HL-60 (cell line): ENCODE measurements at regions not wholly inside any gene's neighbourhood (a gene's known extent, or its start where the extent isn't known, plus 50 kb on each side); places are given as distances from the start of the nearest gene placed in this dataset.
"Not testable (repeated sequence)": the region's sequence is repeated elsewhere in the genome, so short reads cannot be mapped to it uniquely, and the experiment has no call there.

ENCODE experiments used
- DNase-seq, 2 experiments: peaks; one replicate each; pipeline ENCODE4 v3.0.0-alpha.2; 2010 to 2020; ENCODE audit warnings: low read depth in 1 of 2, low spot score in 1 of 2
- H3K27ac ChIP-seq: fragments of 250-450 bp; sonication (Bioruptor Pico); replicated peaks from 2 replicates; pipeline ENCODE4 v1.5.1; 2020; ENCODE audit warnings: mild to moderate bottlenecking, moderate library complexity
- H3K27me3 ChIP-seq: fragments of 250-450 bp; sonication (Bioruptor Pico); 2 replicates; pipeline ENCODE4 v1.5.1; 2021; ENCODE audit warnings: mild to moderate bottlenecking, moderate library complexity; ENCODE audit not compliant: insufficient read depth, poor library complexity, severe bottlenecking
- H3K4me3 ChIP-seq: replicated peaks from 2 replicates; pipeline ENCODE4 v1.5.1; 2011; ENCODE audit warnings: mild to moderate bottlenecking, control low read depth, low read length; ENCODE audit not compliant: insufficient read depth
- CTCF ChIP-seq: IDR thresholded peaks from one replicate; pipeline ENCODE4 v1.5.1; 2011; ENCODE audit warnings: low read length, control low read depth, inconsistent platforms; ENCODE audit not compliant: insufficient read depth
- GABPA ChIP-seq: IDR thresholded peaks from 2 replicates; pipeline ENCODE4 v1.6.1; 2012; ENCODE audit warnings: low read depth
- POLR2AphosphoS5 ChIP-seq: IDR thresholded peaks from 2 replicates; pipeline ENCODE4 v1.6.1; 2012; ENCODE audit warnings: low read depth
- REST ChIP-seq: IDR thresholded peaks from 2 replicates; pipeline ENCODE4 v1.6.1; 2012; ENCODE audit warnings: low read depth; ENCODE audit not compliant: insufficient replicate concordance
- SPI1 ChIP-seq: IDR thresholded peaks from 2 replicates; pipeline ENCODE4 v1.6.1; 2012; ENCODE audit warnings: low read depth, mild to moderate bottlenecking, borderline replicate concordance

- no peak overlapping the region for H3K27ac ChIP-seq
- no peaks in the 10 kb centered on the region for H3K27me3 ChIP-seq
- TF ChIP-seq REST (no peak), POLR2AphosphoS5 (no peak), CTCF (no peak), SPI1 (no peak), GABPA (no peak)
- DNase-seq, result no peak
- H3K4me3 ChIP-seq, result no peak overlapping the region
These were observed 2140.6 kb downstream of the NCAM2 start for GRCh38 chr21:23138797-23139196.

GRCh38 chr21:23152130-23152529 lies 2153.9 kb downstream of the NCAM2 start:
- Histone ChIP-seq H3K27me3 (no peaks in the 10 kb centered on the region), H3K4me3 (no peak overlapping the region), H3K27ac (no peak overlapping the region)
- DNase-seq, result no peak
- TF ChIP-seq REST (no peak), SPI1 (no peak), GABPA (no peak), POLR2AphosphoS5 (no peak), CTCF (no peak)

- not testable (repeated sequence) for H3K27ac ChIP-seq, H3K4me3 ChIP-seq, H3K27me3 ChIP-seq, DNase-seq
These were observed 2155.6 kb downstream of the NCAM2 start for GRCh38 chr21:23153842-23154241.

GRCh38 chr21:23155281-23155680 lies 2157.1 kb downstream of the NCAM2 start:
- Histone ChIP-seq H3K4me3 (no peak overlapping the region), H3K27ac (no peak overlapping the region), H3K27me3 (no peaks in the 10 kb centered on the region)
- TF ChIP-seq POLR2AphosphoS5 (no peak), GABPA (no peak), CTCF (no peak), REST (no peak), SPI1 (no peak)
- no peak for DNase-seq
